GM23338 (cell line): ENCODE measurements at regions not wholly inside any gene's neighbourhood (a gene's known extent, or its start where the extent isn't known, plus 50 kb on each side); places are given as distances from the start of the nearest gene placed in this dataset.

ENCODE experiments used
- CREB1 ChIP-seq: fragments of 250-450 bp; sonication (Bioruptor Pico); IDR thresholded peaks from 2 replicates; pipeline ENCODE4 v1.5.0; 2020; ENCODE audit warnings: low read depth, mild to moderate bottlenecking, moderate library complexity
- CTCF ChIP-seq, 2 experiments: fragments of 200-600 bp in 1 of 2; sonication (generic) in 1 of 2; conservative IDR thresholded peaks; 2 replicates each; pipeline versions ENCODE4 v1.5.1 to v1.6.1; 2016 to 2017; ENCODE audit warnings: antibody characterized with exemption in 2 of 2, low read depth in 2 of 2, mild to moderate bottlenecking in 2 of 2, moderate library complexity in 1 of 2
- ETS1 ChIP-seq: IDR thresholded peaks from 2 replicates; pipeline ENCODE4 v1.6.1; 2016; ENCODE audit warnings: antibody characterized with exemption
- EZH2 ChIP-seq: fragments of 200-600 bp; sonication (generic); IDR thresholded peaks from one replicate; pipeline ENCODE4 v1.8.0; 2017; ENCODE audit warnings: antibody characterized with exemption, mild to moderate bottlenecking, low read depth; ENCODE audit not compliant: unreplicated experiment
- EZH2phosphoT487 ChIP-seq: fragments of 200-600 bp; sonication (generic); IDR thresholded peaks from one replicate; pipeline ENCODE4 v1.8.1; 2018; ENCODE audit warnings: antibody characterized with exemption; ENCODE audit not compliant: unreplicated experiment
- JUNB ChIP-seq: IDR thresholded peaks from one replicate; pipeline ENCODE4 v1.6.1; 2016; ENCODE audit warnings: antibody characterized with exemption; ENCODE audit not compliant: unreplicated experiment
- POLR2AphosphoS5 ChIP-seq: IDR thresholded peaks from 2 replicates; pipeline ENCODE4 v1.6.1; 2016; ENCODE audit warnings: antibody characterized with exemption, low read depth
- REST ChIP-seq: IDR thresholded peaks from one replicate; pipeline ENCODE4 v1.6.1; 2018; ENCODE audit warnings: antibody characterized with exemption; ENCODE audit not compliant: unreplicated experiment
- STAT1 ChIP-seq: IDR thresholded peaks from one replicate; pipeline ENCODE4 v1.6.1; 2016; ENCODE audit warnings: antibody characterized with exemption; ENCODE audit not compliant: unreplicated experiment
- ZNF331 ChIP-seq: fragments of 250-450 bp; sonication (Bioruptor Pico); IDR thresholded peaks from 2 replicates; pipeline ENCODE4 v1.5.0; 2020; ENCODE audit warnings: low read depth, mild to moderate bottlenecking, moderate library complexity
- ZNF462 ChIP-seq: fragments of 250-450 bp; sonication (Bioruptor Pico); IDR thresholded peaks from 2 replicates; pipeline ENCODE4 v1.5.0; 2020; ENCODE audit warnings: mild to moderate bottlenecking, moderate library complexity

DNA sequence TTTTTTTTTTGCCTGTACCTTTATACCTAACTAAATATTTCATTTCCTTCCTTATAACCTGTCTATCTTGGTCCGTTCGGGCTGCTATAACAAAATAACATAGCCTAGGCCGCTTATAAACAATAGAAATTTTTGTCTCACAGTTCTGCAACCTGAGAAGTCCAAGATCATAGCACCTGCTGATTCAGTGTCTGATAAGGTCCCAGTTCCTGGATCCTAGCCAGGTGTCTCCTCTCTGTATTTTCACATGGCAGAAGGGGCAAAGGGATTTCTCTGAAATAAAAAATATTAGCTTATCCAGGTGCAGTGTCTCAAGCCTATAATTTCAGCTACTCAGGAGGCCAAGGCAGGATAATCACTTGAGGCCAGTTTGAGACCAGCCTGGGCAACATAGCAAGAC is 1046.6 kb upstream of the USP15 start:
- TF ChIP-seq CTCF (conservative IDR thresholded peaks at IDR 0.05; ENCODE audit: low read depth in 2 of 2) (no peak), EZH2 (no peak), JUNB (no peak), POLR2AphosphoS5 (no peak), ETS1 (no peak), EZH2phosphoT487 (no peak), CREB1 (no peak), REST (no peak), STAT1 (no peak), ZNF462 (CRISPR knock-in tag) (no peak), ZNF331 (no peak)
